RPMI8226 (cell line): ENCODE measurements at regions not wholly inside any gene's neighbourhood (a gene's known extent, or its start where the extent isn't known, plus 50 kb on each side); places are given as distances from the start of the nearest gene placed in this dataset.

Experiments used
- DNase-seq: peaks from one replicate; pipeline ENCODE4 v3.0.0-alpha.2; 2015

DNA sequence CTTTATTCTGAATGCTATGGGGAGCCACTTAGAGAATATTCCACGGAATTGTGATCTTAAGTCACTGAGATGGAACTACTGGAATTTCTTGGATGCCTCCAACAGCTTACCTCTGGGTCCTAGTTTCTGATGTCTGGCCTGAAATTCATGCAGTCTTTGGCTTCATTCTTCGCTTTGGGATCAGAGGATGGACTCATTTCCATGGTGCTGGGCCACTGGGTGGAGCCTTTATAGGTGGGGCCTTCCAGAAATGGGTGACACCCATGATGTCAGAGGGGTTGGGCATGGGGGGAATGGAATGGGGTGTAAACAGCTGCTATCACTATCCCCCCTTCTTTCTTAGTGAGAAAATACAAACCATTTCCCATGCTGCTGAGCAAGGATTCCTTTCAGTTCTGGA lies 73.7 kb upstream of the FGGY start:
- no peak for DNase-seq

DNA sequence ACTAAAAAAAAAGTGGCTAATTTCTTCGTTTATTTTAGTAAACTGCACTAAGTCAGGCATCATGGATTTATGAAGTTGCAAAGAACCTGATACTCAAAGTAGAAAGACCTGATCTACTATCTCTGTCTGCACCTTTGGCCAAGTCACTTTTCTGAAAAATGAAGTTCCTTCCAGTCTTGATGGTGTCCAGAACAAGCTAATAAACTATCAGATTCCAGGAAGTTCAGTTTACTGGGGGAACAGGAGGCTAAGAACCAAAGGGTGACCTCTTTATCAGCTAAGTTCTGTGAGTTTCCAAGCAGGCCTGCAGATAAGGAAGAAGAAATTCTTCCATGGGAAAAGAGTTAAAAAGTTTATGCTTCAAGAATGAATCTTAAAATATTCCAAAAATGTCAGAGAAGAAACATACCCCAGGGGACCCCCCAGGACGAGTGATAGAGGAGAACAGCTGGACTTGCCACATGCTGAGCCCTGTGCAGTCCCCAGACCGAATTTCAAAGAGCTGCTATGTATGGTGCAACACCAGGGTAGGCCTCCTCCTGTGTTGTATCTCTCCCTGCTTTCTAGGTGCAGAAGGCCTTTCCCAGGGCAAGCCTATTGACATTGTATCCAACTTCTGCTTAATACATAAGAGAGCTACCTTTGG lies 72.8 kb upstream of the FGGY start:
- no peak for DNase-seq

DNA sequence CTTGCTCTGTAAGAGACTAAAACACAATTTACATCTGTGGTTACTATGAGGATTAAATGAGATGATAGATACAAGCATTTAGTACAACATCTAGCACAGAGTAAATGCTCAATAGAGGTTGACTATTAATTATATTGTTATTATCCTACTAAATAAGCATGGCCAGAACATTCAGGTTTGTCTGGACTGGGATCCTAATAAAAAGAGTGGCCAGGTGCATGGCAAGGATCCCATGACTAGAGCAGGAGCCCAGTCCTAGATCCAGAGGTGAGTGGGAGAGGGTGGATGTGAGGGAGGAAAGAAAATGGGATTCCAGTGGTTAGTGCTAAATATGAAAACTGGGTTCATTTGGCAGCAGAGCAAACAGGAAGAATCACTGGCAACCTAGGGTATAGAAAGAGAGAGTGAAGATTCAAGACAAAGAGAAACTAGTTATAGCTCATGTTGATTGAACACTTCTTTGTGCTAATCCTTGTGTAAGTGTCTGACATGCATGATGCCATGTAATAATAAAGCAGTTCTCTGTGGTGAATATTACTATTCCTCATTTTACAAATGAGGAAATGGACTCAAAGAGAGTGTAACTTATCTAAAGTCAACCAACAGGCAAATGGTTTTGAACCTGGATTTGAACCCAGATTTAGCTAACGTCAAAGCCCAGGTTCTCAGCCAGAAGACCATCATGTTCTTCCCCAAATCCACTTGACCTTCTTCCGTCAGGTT lies 71.1 kb upstream of the FGGY start:
- no peak for DNase-seq

DNA sequence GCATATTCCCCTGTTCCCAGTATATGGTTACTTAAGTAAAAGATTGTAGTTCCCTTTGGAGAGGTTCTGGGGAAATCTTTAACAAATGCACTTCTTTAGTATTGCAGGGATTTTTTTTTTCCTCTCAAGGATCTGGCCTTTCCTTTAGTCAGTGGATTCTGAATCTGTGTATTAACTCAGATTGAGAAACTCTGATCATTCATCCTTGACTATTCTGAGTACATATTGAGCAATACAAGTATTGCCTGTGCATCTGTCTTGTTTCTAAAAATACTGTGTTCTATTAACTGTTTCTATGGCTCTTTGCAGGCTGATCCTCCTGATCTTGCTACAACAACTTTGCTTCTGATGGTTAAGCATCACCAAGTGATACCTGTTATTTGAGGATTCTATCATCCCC lies 67.8 kb upstream of the FGGY start:
- DNase-seq: no peak

DNA sequence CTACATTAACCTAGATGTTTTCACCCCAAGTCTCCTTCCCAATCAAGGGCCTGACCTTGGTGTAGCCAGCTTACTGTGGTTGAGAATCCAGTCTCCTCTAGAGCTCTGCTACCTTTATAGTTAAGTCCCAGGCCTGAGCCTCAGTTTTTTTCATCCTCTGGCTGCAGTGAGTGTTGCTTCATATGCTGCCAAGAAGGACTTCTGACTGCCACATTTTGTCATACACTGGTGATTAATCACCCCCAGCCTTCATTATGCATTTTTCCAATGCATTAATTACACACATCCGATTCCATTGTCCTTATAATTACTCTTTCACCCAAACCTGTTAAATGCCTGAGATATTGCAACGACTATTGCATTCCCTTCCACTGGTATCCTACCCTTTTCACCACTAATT lies 66.3 kb upstream of the FGGY start:
- no peak for DNase-seq

DNA sequence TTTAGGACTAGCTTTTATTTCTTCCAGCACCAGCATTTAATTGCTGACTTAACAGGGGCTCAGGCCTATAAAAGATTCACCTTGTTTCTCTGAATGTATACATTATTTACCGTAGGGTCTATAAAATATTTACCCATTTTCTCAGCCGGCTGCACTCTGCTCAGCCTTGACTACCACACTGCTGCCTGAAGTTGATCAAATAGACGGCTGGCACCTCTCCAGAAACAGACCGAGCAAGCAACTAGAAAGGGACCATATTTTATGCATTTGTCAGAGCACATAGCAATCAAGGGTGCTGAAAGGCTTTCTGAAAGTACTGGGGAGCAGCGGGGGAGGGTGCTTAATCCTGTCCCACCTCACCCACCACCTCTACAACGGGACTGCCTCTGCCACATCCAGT lies 64.7 kb upstream of the FGGY start:
- DNase-seq: peak; percentile 12

DNA sequence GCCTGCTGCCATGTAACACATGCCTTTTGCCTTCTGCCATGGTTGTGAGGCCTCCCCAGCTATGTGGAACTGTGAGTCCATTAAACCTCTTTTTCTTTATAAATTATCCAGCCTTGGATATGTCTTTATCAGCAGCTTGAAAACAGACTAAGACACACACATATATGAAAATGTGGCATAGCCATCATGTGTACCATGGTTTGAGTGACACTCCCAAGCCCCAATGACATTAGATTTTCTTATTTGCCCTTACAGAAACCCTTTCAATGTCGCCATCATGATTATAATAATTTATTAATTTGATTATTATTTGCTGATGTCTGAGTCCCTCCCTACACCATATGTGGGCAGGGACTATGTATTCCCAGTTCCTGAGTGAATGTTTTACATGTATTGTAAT lies 63.5 kb upstream of the FGGY start:
- DNase-seq: no peak

DNA sequence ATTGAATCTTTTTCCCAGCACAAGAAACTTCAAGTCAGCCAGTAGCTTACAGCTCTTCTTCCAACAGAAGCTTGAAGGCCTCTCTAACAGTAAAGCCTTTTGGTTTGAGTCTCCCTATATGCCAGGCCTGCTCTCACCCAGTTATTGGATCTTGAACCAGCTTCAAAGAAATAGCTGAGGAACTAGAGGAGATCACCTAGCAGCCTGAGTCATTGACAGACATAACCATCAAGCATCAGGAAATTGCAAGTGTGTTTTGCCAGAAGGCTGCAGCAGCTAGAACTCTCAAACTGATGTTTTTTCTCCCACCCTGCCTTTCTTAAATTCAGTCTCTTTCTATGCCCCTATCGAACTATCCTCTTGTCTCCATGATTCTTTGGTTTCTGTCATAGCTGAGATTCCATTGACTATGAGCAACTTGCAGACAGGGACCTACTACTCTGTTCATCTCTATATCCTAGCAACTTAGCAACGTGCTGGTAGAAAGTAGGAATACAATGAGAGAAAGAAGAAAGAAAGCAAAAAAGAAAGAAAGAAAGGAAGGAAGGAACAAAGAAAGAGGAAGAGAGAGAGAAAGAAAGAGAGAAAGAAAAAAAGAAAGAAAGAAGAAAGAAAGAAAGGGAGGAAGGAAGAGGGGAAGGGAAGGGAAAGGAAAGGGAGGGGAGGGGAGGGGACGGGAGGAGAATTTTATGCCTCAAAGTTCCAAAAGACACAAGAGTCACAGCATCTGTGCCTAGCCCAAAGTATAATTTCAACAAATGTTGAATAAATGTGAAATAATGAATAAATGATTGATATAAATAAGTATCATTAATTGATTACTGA lies 60.0 kb upstream of the FGGY start:
- no peak for DNase-seq

DNA sequence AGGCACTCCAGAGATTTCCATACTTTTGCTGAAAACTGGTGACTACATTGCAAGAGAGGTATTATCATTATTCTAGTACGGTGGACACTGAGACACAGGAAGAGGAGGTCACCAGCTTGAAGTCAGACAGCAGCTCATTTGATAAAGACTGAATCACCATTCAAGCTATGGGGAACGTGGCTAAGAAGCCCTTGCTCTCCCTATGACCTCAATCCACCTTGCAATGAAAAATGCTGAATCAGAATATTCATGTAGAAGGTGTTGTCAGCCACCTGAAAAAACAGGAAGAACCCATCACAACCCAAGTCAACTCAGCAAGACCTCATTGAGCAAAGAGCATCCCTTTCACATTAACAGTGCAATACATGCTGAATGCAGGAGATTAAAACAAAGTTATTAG lies 59.0 kb upstream of the FGGY start:
- DNase-seq: peak; percentile 64

DNA sequence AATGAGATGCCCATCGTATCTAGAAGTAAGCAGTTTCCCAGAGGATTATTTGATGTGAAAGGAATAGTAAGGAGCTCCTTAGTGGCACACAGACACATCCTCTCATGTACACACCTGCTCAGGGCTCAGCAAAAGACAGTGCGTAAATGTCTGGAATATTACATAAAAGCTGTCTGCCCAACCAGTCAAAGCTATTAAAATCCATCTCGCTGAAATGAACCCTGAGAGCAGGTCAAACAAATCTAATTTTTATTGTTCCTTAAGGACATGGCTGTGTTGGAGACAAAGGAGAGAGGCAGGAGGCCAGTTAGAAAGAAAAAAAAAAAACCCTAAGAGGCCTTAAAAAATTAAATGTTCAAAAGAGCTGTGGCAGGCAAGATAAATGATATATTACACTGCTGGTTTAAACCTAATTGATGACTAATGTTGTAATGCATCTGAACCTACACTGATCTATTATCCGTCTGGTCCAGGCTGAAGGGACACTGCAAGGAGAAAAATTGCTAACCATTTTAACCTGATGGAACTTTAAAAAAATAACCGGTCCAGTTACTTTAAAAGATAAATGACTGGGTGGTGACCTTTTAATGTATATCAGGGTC lies 58.5 kb upstream of the FGGY start:
- DNase-seq: no peak

DNA sequence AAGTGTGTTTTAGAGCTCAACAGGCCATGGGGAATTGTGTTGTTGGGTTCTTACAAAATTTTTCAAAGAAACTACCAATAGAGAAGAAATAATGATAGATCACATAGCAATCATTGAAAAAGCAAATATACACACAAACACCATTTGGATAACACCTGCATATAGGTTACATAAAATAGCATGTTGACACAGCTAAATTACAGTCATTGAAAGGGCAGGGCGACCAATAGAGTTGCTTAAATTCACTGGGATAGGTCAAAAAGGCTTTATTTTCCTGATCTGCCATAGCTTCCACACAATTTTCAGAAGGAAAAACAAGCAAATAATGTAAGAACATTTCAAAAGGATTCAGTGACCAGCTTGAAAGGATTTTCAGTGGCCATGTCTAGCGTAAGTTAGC lies 57.9 kb upstream of the FGGY start:
- DNase-seq: no peak

DNA sequence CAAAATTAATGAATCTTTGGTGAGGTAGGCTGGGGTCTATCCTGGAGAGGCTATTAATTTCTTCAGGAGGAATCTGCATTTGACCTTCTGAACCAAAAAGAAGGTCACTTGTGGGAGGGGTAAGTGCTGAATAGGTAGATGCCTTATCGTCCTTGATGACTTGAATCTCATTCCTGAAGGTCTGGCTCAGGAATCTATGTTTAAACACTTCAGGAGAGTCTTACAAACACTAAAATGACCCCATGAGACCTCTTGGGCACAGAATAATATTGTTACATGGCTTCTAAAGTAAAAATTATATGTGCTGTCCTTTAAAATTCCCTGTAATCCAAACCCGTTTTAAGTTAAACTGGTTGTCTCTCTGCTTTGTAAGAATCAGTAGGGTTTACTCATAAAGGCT lies 55.0 kb upstream of the FGGY start:
- no peak for DNase-seq

DNA sequence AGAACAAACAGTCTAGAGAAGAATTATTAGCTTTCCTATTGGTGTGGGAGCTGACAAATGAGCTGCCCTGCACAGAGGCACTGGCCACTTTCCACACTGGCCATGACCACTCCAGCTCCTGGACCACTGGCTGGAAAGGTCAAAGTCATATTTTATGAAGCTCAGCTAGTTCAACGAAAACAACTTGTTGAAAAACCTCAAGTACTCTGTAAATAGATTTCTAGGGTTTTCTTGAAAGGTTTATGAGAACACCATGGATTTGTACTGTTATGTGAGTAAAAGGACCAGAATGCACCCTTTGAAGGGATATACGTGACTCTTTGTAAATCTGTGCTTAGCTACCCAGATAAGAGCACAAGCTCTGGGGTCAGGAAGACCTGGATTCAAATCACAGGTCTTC lies 54.5 kb upstream of the FGGY start:
- no peak for DNase-seq

DNA sequence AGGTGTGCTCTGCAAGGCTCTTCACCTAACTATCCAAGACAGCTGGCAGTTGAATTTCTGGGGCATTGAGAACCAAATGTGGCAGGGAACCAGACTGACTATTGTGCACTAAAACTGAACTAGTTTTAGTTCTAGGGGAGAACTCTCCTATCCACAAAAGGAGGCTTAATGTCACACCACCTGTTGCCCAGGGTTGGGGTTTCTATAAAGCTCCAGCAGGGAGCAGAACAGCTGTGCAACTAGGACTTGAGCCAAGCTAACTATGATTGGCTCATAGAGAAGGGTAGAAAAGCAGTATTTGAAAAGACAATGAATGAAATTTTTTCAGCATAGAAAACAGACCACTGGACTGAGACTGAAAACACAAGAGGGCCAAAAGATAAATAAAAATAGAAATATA lies 53.3 kb upstream of the FGGY start:
- peak; percentile 36 for DNase-seq

DNA sequence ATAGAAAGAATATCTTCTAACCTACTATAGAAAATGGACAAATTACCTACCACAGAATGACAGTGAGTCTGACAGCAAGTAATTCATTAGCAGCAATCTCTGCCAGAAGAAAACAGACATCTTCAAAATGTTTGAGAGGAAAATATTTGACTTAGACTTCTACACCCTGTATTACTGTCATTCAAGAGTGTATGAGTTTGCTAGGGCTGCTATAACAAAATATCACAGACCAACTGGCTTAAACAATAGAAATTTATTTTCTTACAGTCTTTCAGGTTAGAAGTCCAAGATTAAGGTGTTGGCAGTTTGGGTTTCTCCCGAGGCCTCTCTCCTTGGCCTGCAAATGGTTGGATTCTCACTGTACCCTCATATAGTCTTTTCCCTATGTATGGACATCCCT lies 52.9 kb upstream of the FGGY start:
- DNase-seq: no peak

DNA sequence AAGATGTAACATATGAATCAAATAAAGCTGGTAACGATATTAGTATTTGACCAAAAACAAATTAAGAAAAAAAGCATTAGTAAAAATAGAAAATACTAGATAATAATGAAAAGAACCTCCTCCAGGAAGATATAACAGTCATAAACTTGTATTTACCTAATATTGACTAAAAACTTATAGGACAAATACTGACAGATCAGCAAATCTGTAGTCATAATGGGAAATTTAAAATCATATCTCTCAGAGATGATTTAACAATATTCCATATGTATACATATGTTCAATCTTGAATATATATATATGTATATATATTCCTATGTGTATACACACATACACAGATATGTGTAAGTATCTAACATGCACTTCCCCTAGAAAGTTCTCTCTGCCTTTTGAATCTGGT lies 52.0 kb upstream of the FGGY start:
- DNase-seq: no peak
